Mucosa of descending colon (tissue), 3 donors: ENCODE measurements at regions not wholly inside any gene's neighbourhood (a gene's known extent, or its start where the extent isn't known, plus 50 kb on each side); places are given as distances from the start of the nearest gene placed in this dataset.
"Not testable (repeated sequence)": the region's sequence is repeated elsewhere in the genome, so short reads cannot be mapped to it uniquely, and the experiment has no call there.

Experiments
- ATAC-seq: fragments of 200-7000 bp; cut with Tn5 transposase; one replicate; pipeline ENCODE4 v1.9.1; 2020; ENCODE audit warnings: mild to moderate bottlenecking, moderate library complexity
- DNase-seq, 3 donors: peaks; one replicate each; pipeline ENCODE4 v3.0.0-alpha.2; 2020
- H3K36me3 ChIP-seq: fragments of 200-600 bp; one replicate; pipeline ENCODE4 v1.8.0; 2021; ENCODE audit warnings: low read depth, mild to moderate bottlenecking
- H3K4me1 ChIP-seq: fragments of 200-600 bp; one replicate; pipeline ENCODE4 v1.8.0; 2021; ENCODE audit warnings: low read depth, mild to moderate bottlenecking
- H3K4me3 ChIP-seq: fragments of 200-600 bp; one replicate; pipeline ENCODE4 v1.8.0; 2021; ENCODE audit warnings: mild to moderate bottlenecking
- H3K9me3 ChIP-seq: fragments of 200-600 bp; one replicate; pipeline ENCODE4 v1.8.0; 2021; ENCODE audit warnings: mild to moderate bottlenecking
- CTCF ChIP-seq: fragments of 200-600 bp; IDR thresholded peaks from one replicate; pipeline ENCODE4 v1.8.0; 2022; ENCODE audit warnings: antibody characterized with exemption, mild to moderate bottlenecking
- intact Hi-C, 2 donors: fragments of 100-400 bp; cut with DNase I in 1 of 2; cut with micrococcal nuclease in 1 of 2; formaldehyde crosslinking; loops; one replicate each; pipeline versions ENCODE4 v1.11.0 to v1.11.1; 2022; cut with DNase I, micrococcal nuclease
- donor health status: DM: no; HTN: no; CAD: no; lungs with moderate emphysema.
- donor health status: DM: no; HTN: no; CAD: no.
- donor health status: DM: no; HTN: yes; CAD: no.

GRCh38 chr13:79900356-79900755 lies 419.4 kb downstream of the NDFIP2 start:
- Histone ChIP-seq H3K36me3 (no peaks in the 10 kb centered on the region), H3K4me3 (no peak overlapping the region), H3K4me1 (no peaks in the 10 kb centered on the region), H3K9me3 (no peaks in the 10 kb centered on the region)
- intact Hi-C loops = no loop called here
- ATAC-seq (no peak), DNase-seq (no peak)
- no peak for TF ChIP-seq CTCF

DNA sequence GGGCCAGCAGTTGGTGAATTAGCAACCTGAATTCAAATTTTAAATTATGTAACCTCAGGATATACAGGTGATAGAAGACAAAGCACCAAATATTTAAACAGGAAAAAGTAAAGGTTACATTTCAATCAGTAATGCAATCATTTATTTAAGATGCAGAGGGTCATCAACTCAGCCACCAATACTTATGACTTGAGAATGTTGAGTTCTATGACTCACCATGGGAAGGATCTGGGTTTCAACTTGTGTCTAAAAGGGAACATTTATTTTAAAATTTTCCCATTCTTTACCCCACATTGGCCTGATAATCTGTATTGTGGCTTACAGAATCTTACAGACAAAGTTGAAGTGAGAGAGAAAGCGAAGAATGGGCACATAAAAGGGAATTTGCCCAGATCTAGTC lies 418.0 kb downstream of the NDFIP2 start:
- H3K36me3 ChIP-seq = no peaks in the 10 kb centered on the region
- no peaks in the 10 kb centered on the region for H3K4me1 ChIP-seq
- intact Hi-C loops = no loop called here
- DNase-seq = no peak
- H3K9me3 ChIP-seq = no peaks in the 10 kb centered on the region
- TF ChIP-seq CTCF = no peak
- no peak overlapping the region for H3K4me3 ChIP-seq
- no peak for ATAC-seq

DNA sequence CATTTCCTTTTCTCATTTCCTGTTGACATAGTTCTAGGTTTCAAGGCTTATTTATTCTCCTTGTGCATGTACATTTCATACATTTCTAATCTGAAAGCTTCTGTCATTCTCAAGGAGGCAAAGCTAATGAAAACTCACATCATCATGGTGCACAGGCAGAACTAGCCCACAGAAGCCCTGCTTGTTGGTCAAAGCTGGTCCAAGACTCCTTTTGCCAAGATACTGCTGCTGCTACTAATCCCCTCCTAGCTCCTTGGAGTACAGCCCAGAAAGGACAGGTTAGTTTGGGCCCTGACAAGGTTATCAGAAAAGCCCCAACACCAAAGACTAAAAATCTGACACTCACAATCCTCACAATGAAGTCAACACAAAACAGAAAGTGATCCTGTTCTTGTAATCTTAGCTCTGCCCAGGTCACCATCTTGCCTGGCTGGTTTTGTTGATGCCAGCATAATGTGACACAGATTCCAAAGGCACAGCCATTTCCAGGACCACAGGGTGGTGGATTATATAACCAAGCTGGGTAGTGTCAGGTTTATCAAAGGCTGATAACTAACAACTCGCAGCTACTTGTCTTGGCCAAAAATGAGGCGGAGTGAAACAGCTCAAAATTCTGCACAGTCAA lies 417.4 kb downstream of the NDFIP2 start:
- DNase-seq (no peak), ATAC-seq (no peak)
- Histone ChIP-seq H3K36me3 (no peaks in the 10 kb centered on the region), H3K9me3 (no peaks in the 10 kb centered on the region), H3K4me3 (no peak overlapping the region), H3K4me1 (no peaks in the 10 kb centered on the region)
- no peak for TF ChIP-seq CTCF
- intact Hi-C loops = no loop called here

- Histone ChIP-seq H3K4me1 (no peaks in the 10 kb centered on the region), H3K4me3 (no peak overlapping the region), H3K9me3 (no peaks in the 10 kb centered on the region), H3K36me3 (no peaks in the 10 kb centered on the region)
- DNase-seq (no peak), ATAC-seq (no peak)
- intact Hi-C loops = no loop called here
- no peak for TF ChIP-seq CTCF
Observed at GRCh38 chr13:79896851-79897250, 415.9 kb downstream of the NDFIP2 start.

DNA sequence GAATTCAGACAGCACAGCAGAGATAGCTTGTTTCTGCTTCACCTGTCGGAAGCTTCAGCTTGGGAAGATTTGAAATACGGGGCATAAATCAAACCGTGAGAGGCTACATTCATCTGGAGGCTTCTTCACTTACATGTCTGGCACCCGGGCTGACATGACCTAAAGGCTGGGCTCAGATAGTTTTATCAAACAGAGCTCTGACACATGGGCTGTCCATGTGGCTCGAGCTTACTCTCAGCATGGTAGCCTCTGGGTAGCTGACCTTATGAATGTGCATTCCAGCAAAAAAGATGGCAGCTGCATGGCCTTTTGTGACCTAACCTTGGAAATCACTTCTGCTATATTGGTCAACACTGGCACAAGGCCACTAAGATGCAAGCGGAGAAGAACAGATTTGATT lies 414.5 kb downstream of the NDFIP2 start:
- ATAC-seq (no peak), DNase-seq (no peak)
- H3K4me1 ChIP-seq = no peaks in the 10 kb centered on the region
- intact Hi-C loops = no loop called here
- H3K9me3 ChIP-seq = no peaks in the 10 kb centered on the region
- no peak for TF ChIP-seq CTCF
- no peaks in the 10 kb centered on the region for H3K36me3 ChIP-seq
- H3K4me3 ChIP-seq = no peak overlapping the region

- not testable (repeated sequence) for H3K36me3 ChIP-seq
Observed at GRCh38 chr13:79887278-79887677, 406.3 kb downstream of the NDFIP2 start.

More at GRCh38 chr13:79887278-79887677, 406.3 kb downstream of the NDFIP2 start:
- ATAC-seq, H3K4me1 ChIP-seq, intact Hi-C loops, H3K9me3 ChIP-seq, H3K4me3 ChIP-seq, DNase-seq: not testable (repeated sequence)
